HG03432 (cell line): ENCODE measurements at regions not wholly inside any gene's neighbourhood (a gene's known extent, or its start where the extent isn't known, plus 50 kb on each side); places are given as distances from the start of the nearest gene placed in this dataset.

Source experiments
- ATAC-seq: cut with Tn5 transposase; IDR thresholded peaks from one replicate; pipeline ENCODE4 v1.9.1; 2021; ENCODE audit warnings: mild to moderate bottlenecking, moderate library complexity; ENCODE audit not compliant: unreplicated experiment

- no peak for ATAC-seq
Observed at GRCh38 chr5:15266229-15266628, 233.8 kb upstream of the FBXL7 start.

- no peak for ATAC-seq
Observed at GRCh38 chr5:15263942-15264341, 236.0 kb upstream of the FBXL7 start.

GRCh38 chr5:15263406-15263805 lies 236.6 kb upstream of the FBXL7 start:
- ATAC-seq, result no peak

GRCh38 chr5:15261269-15261995 lies 238.5 kb upstream of the FBXL7 start:
- no peak for ATAC-seq

- no peak for ATAC-seq
Observed at GRCh38 chr5:15260356-15261268, 239.4 kb upstream of the FBXL7 start.

- ATAC-seq, result no peak
Observed at GRCh38 chr5:15256485-15256884, 243.5 kb upstream of the FBXL7 start.

GRCh38 chr5:15255576-15255975 lies 244.4 kb upstream of the FBXL7 start:
- no peak for ATAC-seq

GRCh38 chr5:15254607-15255006 lies 245.4 kb upstream of the FBXL7 start:
- ATAC-seq, result no peak

GRCh38 chr5:15252331-15252730 lies 247.6 kb upstream of the FBXL7 start:
- no peak for ATAC-seq

GRCh38 chr5:15249152-15249551 lies 250.8 kb upstream of the FBXL7 start:
- no peak for ATAC-seq

- ATAC-seq, result no peak
Observed at GRCh38 chr5:15248731-15249130, 251.2 kb upstream of the FBXL7 start.

- ATAC-seq, result no peak
Observed at GRCh38 chr5:15245913-15246312, 254.1 kb upstream of the FBXL7 start.

GRCh38 chr5:15243301-15244020 lies 256.5 kb upstream of the FBXL7 start:
- ATAC-seq, result no peak

- ATAC-seq, result no peak
Observed at GRCh38 chr5:15241216-15241821, 258.7 kb upstream of the FBXL7 start.

- no peak for ATAC-seq
Observed at GRCh38 chr5:15238006-15238405, 262.0 kb upstream of the FBXL7 start.

GRCh38 chr5:15236911-15237508 lies 263.0 kb upstream of the FBXL7 start:
- ATAC-seq, result no peak

- no peak for ATAC-seq
Observed at GRCh38 chr5:15234911-15235310, 265.1 kb upstream of the FBXL7 start.

GRCh38 chr5:15234366-15234765 lies 265.6 kb upstream of the FBXL7 start:
- ATAC-seq, result no peak

- no peak for ATAC-seq
Observed at GRCh38 chr5:15233566-15233965, 266.4 kb upstream of the FBXL7 start.

- ATAC-seq, result no peak
Observed at GRCh38 chr5:15222156-15222555, 277.8 kb upstream of the FBXL7 start.
